Muscle of leg (tissue), 3 donors: ENCODE measurements at regions not wholly inside any gene's neighbourhood (a gene's known extent, or its start where the extent isn't known, plus 50 kb on each side); places are given as distances from the start of the nearest gene placed in this dataset.

Source experiments
- DNase-seq: peaks from one replicate; pipeline ENCODE4 v3.0.0; 2013
- H3K27ac ChIP-seq: one replicate; pipeline ENCODE4 v1.5.1; 2013; ENCODE audit warnings: mild to moderate bottlenecking, low read length, control low read depth
- H3K27me3 ChIP-seq: one replicate; pipeline ENCODE4 v1.6.1; 2013; ENCODE audit warnings: low read length; ENCODE audit not compliant: control insufficient read depth, insufficient read depth
- H3K36me3 ChIP-seq: one replicate; pipeline ENCODE4 v1.6.1; 2013; ENCODE audit warnings: low read length; ENCODE audit not compliant: control insufficient read depth, insufficient read depth
- H3K4me1 ChIP-seq: one replicate; pipeline ENCODE4 v1.6.1; 2013; ENCODE audit warnings: low read length; ENCODE audit not compliant: control insufficient read depth, insufficient read depth
- H3K4me3 ChIP-seq: one replicate; pipeline ENCODE4 v1.5.1; 2013; ENCODE audit warnings: low read length, control low read depth
- H3K9me3 ChIP-seq: replicated peaks from 2 replicates; pipeline ENCODE4 v1.6.1; 2013; ENCODE audit warnings: low read depth, low read length; ENCODE audit not compliant: control insufficient read depth
- WGBS: methylation state at CpG from one replicate; pipeline ENCODE4 v1.1.5; 2013; ENCODE audit warnings: missing lambda C conversion rate; ENCODE audit not compliant: insufficient coverage; 5-methylcytosine and 5-hydroxymethylcytosine counted together

- no peaks in the 10 kb centered on the region for H3K9me3 ChIP-seq
- H3K4me3 ChIP-seq, result no peak overlapping the region
- no peak overlapping the region for H3K27ac ChIP-seq
- 75% methylated on average over 8 of the region's 8 CpGs for WGBS
- DNase-seq, result no peak
- H3K4me1 ChIP-seq, result no peaks in the 10 kb centered on the region
- H3K36me3 ChIP-seq, result no peaks in the 10 kb centered on the region
- H3K27me3 ChIP-seq, result no peaks in the 10 kb centered on the region
These were observed 201.3 kb downstream of the COG6 start for GRCh38 chr13:39856714-39857113.

- no peaks in the 10 kb centered on the region for H3K27me3 ChIP-seq
- no CpG with 5 or more reads among the region's 2 CpGs for WGBS
- H3K4me3 ChIP-seq, result no peak overlapping the region
- no peaks in the 10 kb centered on the region for H3K36me3 ChIP-seq
- DNase-seq, result no peak
- no peaks in the 10 kb centered on the region for H3K4me1 ChIP-seq
- no peak overlapping the region for H3K27ac ChIP-seq
- H3K9me3 ChIP-seq, result no peaks in the 10 kb centered on the region
These were observed 203.3 kb downstream of the COG6 start for GRCh38 chr13:39858794-39859193.

- Histone ChIP-seq H3K4me3 (no peak overlapping the region), H3K9me3 (no peaks in the 10 kb centered on the region), H3K27ac (no peak overlapping the region), H3K27me3 (no peaks in the 10 kb centered on the region), H3K36me3 (no peaks in the 10 kb centered on the region), H3K4me1 (no peaks in the 10 kb centered on the region)
- no CpG with 5 or more reads among the region's 3 CpGs for WGBS
- peak; percentile 20 for DNase-seq
These were observed 204.4 kb downstream of the COG6 start for GRCh38 chr13:39859898-39860297.

- H3K9me3 ChIP-seq, result no peaks in the 10 kb centered on the region
- 67% methylated on average over 1 of the region's 2 CpGs for WGBS
- H3K36me3 ChIP-seq, result no peaks in the 10 kb centered on the region
- H3K4me1 ChIP-seq, result no peaks in the 10 kb centered on the region
- H3K27me3 ChIP-seq, result no peaks in the 10 kb centered on the region
- no peak overlapping the region for H3K4me3 ChIP-seq
- H3K27ac ChIP-seq, result no peak overlapping the region
- DNase-seq, result no peak
These were observed 207.4 kb downstream of the COG6 start for GRCh38 chr13:39862900-39863299.

- no peaks in the 10 kb centered on the region for H3K9me3 ChIP-seq
- WGBS, result 89% methylated on average over 3 of the region's 5 CpGs
- no peaks in the 10 kb centered on the region for H3K36me3 ChIP-seq
- H3K27me3 ChIP-seq, result no peaks in the 10 kb centered on the region
- H3K27ac ChIP-seq, result no peak overlapping the region
- H3K4me3 ChIP-seq, result no peak overlapping the region
- no peaks in the 10 kb centered on the region for H3K4me1 ChIP-seq
- DNase-seq, result no peak
These were observed 208.8 kb downstream of the COG6 start for GRCh38 chr13:39864221-39864620.

GRCh38 chr13:39866722-39867121 is 211.3 kb downstream of the COG6 start:
- Histone ChIP-seq H3K4me3 (no peak overlapping the region), H3K27me3 (no peaks in the 10 kb centered on the region)

GRCh38 chr13:39867807-39868206 is 212.3 kb downstream of the COG6 start:
- Histone ChIP-seq H3K4me3 (no peak overlapping the region), H3K27ac (no peak overlapping the region), H3K4me1 (no peaks in the 10 kb centered on the region), H3K36me3 (no peaks in the 10 kb centered on the region), H3K9me3 (no peaks in the 10 kb centered on the region), H3K27me3 (no peaks in the 10 kb centered on the region)
- DNase-seq, result no peak
- WGBS, result 87% methylated on average over 2 of the region's 2 CpGs

More at GRCh38 chr13:39866722-39867121, 211.3 kb downstream of the COG6 start:
- no peaks in the 10 kb centered on the region for H3K36me3 ChIP-seq
- H3K27ac ChIP-seq, result no peak overlapping the region
- H3K9me3 ChIP-seq, result no peaks in the 10 kb centered on the region
- WGBS, result 100% methylated on average over 1 of the region's 1 CpG
- H3K4me1 ChIP-seq, result no peaks in the 10 kb centered on the region
- DNase-seq, result no peak

- Histone ChIP-seq H3K36me3 (no peaks in the 10 kb centered on the region), H3K4me3 (no peak overlapping the region), H3K9me3 (no peaks in the 10 kb centered on the region), H3K27me3 (no peaks in the 10 kb centered on the region), H3K27ac (no peak overlapping the region), H3K4me1 (peaks cover 2% of the 10 kb centered on the region)
- no peak for DNase-seq
- WGBS, result no CpG with 5 or more reads among the region's 2 CpGs
These were observed 214.8 kb downstream of the COG6 start for GRCh38 chr13:39870197-39870747.

- H3K27me3 ChIP-seq, result no peaks in the 10 kb centered on the region
- H3K9me3 ChIP-seq, result no peaks in the 10 kb centered on the region
- no peaks in the 10 kb centered on the region for H3K36me3 ChIP-seq
- H3K4me3 ChIP-seq, result no peak overlapping the region
- 50% methylated on average over 2 of the region's 3 CpGs for WGBS
- DNase-seq, result no peak
- peaks cover 8% of the 10 kb centered on the region for H3K4me1 ChIP-seq
- H3K27ac ChIP-seq, result no peak overlapping the region
These were observed 219.0 kb downstream of the COG6 start for GRCh38 chr13:39874331-39875053.

GRCh38 chr13:39875111-39875987 is 219.9 kb downstream of the COG6 start:
- H3K4me3 ChIP-seq, result no peak overlapping the region
- H3K9me3 ChIP-seq, result no peaks in the 10 kb centered on the region
- DNase-seq, result peak; percentile 30
- no peaks in the 10 kb centered on the region for H3K36me3 ChIP-seq
- WGBS, result 37% methylated on average over 3 of the region's 9 CpGs
- peaks cover 8% of the 10 kb centered on the region for H3K4me1 ChIP-seq
- no peaks in the 10 kb centered on the region for H3K27me3 ChIP-seq
- peak overlapping the region; percentile 35 for H3K27ac ChIP-seq
